Hepatocyte (in vitro differentiated cells): ENCODE measurements at regions not wholly inside any gene's neighbourhood (a gene's known extent, or its start where the extent isn't known, plus 50 kb on each side); places are given as distances from the start of the nearest gene placed in this dataset.

Experiments used
- DNase-seq: peaks from one replicate; pipeline ENCODE4 v3.0.0-alpha.2; 2016; ENCODE audit warnings: low spot score
- H2AFZ ChIP-seq: fragments of 200-600 bp; sonication (generic); 2 replicates; pipeline ENCODE4 v1.6.0; 2016; ENCODE audit warnings: antibody characterized with exemption, mild to moderate bottlenecking
- H3K27ac ChIP-seq: fragments of 200-600 bp; sonication (generic); 2 replicates; pipeline ENCODE4 v1.5.1; 2016; ENCODE audit warnings: mild to moderate bottlenecking
- H3K27me3 ChIP-seq: fragments of 200-600 bp; sonication (generic); 2 replicates; pipeline ENCODE4 v1.6.1; 2016
- H3K36me3 ChIP-seq: fragments of 200-600 bp; sonication (generic); replicated peaks from 2 replicates; pipeline ENCODE4 v1.5.1; 2016; ENCODE audit warnings: low read depth; ENCODE audit not compliant: insufficient read depth
- H3K4me1 ChIP-seq: fragments of 200-600 bp; sonication (generic); 2 replicates; pipeline ENCODE4 v1.5.1; 2016; ENCODE audit warnings: mild to moderate bottlenecking, moderate library complexity; ENCODE audit not compliant: insufficient read depth
- H3K4me2 ChIP-seq: fragments of 200-600 bp; sonication (generic); 2 replicates; pipeline ENCODE4 v1.6.0; 2016
- H3K4me3 ChIP-seq: fragments of 200-600 bp; sonication (generic); 2 replicates; pipeline ENCODE4 v1.5.1; 2016; ENCODE audit warnings: mild to moderate bottlenecking
- H3K79me2 ChIP-seq: fragments of 200-600 bp; sonication (generic); 2 replicates; pipeline ENCODE4 v1.6.0; 2017; ENCODE audit warnings: mild to moderate bottlenecking
- H3K9me2 ChIP-seq: fragments of 200-600 bp; sonication (generic); replicated peaks from 2 replicates; pipeline ENCODE4 v1.6.0; 2017; ENCODE audit warnings: mild to moderate bottlenecking; ENCODE audit not compliant: insufficient read depth
- H3K9me3 ChIP-seq: fragments of 200-600 bp; sonication (generic); 2 replicates; pipeline ENCODE4 v1.5.1; 2016; ENCODE audit warnings: low read depth, mild to moderate bottlenecking
- H4K20me1 ChIP-seq: fragments of 200-600 bp; sonication (generic); 2 replicates; pipeline ENCODE4 v1.6.0; 2016; ENCODE audit warnings: mild to moderate bottlenecking; ENCODE audit not compliant: insufficient read depth, poor library complexity, severe bottlenecking
- CTCF ChIP-seq: fragments of 200-600 bp; sonication (generic); IDR thresholded peaks from 2 replicates; pipeline ENCODE4 v1.5.1; 2016; ENCODE audit warnings: antibody characterized with exemption, mild to moderate bottlenecking; ENCODE audit not compliant: poor library complexity
- EZH2 ChIP-seq: fragments of 200-600 bp; sonication (generic); IDR thresholded peaks from 2 replicates; pipeline ENCODE4 v1.6.1; 2016; ENCODE audit warnings: antibody characterized with exemption, mild to moderate bottlenecking, borderline replicate concordance
- EZH2phosphoT487 ChIP-seq: fragments of 200-600 bp; sonication (generic); IDR thresholded peaks from one replicate; pipeline ENCODE4 v1.6.1; 2018; ENCODE audit warnings: antibody characterized with exemption, mild to moderate bottlenecking, low read depth, moderate library complexity; ENCODE audit not compliant: unreplicated experiment, severe bottlenecking
- WGBS: methylation state at CpG from one replicate; pipeline ENCODE4 v1.1.6; 2016; ENCODE audit warnings: low lambda C conversion rate; ENCODE audit errors: missing lambda C conversion rate; 5-methylcytosine and 5-hydroxymethylcytosine counted together

GRCh38 chr19:23520441-23520840, 125.2 kb upstream of the ZNF91 start:
- WGBS = 79% methylated on average over 2 of the region's 2 CpGs
- Histone ChIP-seq H3K27ac (no peak overlapping the region), H3K4me3 (no peak overlapping the region), H3K27me3 (no peaks in the 10 kb centered on the region), H3K9me3 (no peaks in the 10 kb centered on the region), H2AFZ (no peak overlapping the region), H3K4me2 (no peak overlapping the region), H3K79me2 (no peaks in the 10 kb centered on the region), H4K20me1 (no peaks in the 10 kb centered on the region), H3K36me3 (no peaks in the 10 kb centered on the region), H3K4me1 (no peaks in the 10 kb centered on the region), H3K9me2 (no peaks in the 10 kb centered on the region)
- TF ChIP-seq CTCF = no peak
- TF ChIP-seq EZH2phosphoT487 = no peak
- TF ChIP-seq EZH2 = no peak
- no peak for DNase-seq

GRCh38 chr19:23519031-23519430, 123.8 kb upstream of the ZNF91 start:
- H2AFZ ChIP-seq = no peak overlapping the region
- H3K27me3 ChIP-seq = no peaks in the 10 kb centered on the region
- DNase-seq = no peak
- TF ChIP-seq EZH2phosphoT487 = no peak
- TF ChIP-seq CTCF = no peak
- no peak for TF ChIP-seq EZH2
- H3K9me2 ChIP-seq = no peaks in the 10 kb centered on the region
- H3K79me2 ChIP-seq = no peaks in the 10 kb centered on the region
- no peaks in the 10 kb centered on the region for H4K20me1 ChIP-seq
- H3K4me2 ChIP-seq = no peak overlapping the region
- H3K9me3 ChIP-seq = no peaks in the 10 kb centered on the region
- 52% methylated on average over 1 of the region's 1 CpG for WGBS
- no peak overlapping the region for H3K27ac ChIP-seq
- no peaks in the 10 kb centered on the region for H3K36me3 ChIP-seq
- H3K4me1 ChIP-seq = no peaks in the 10 kb centered on the region
- H3K4me3 ChIP-seq = no peak overlapping the region

GRCh38 chr19:23516266-23516665, 121.0 kb upstream of the ZNF91 start:
- Histone ChIP-seq H3K9me3 (no peaks in the 10 kb centered on the region), H3K27me3 (no peaks in the 10 kb centered on the region), H4K20me1 (no peaks in the 10 kb centered on the region), H3K4me2 (no peak overlapping the region), H3K4me1 (no peaks in the 10 kb centered on the region), H3K27ac (no peak overlapping the region), H3K4me3 (no peak overlapping the region), H3K79me2 (no peaks in the 10 kb centered on the region), H3K9me2 (no peaks in the 10 kb centered on the region), H2AFZ (no peak overlapping the region), H3K36me3 (no peaks in the 10 kb centered on the region)
- WGBS = 79% methylated on average over 2 of the region's 2 CpGs
- TF ChIP-seq CTCF = no peak
- TF ChIP-seq EZH2phosphoT487 = no peak
- no peak for TF ChIP-seq EZH2
- no peak for DNase-seq

GRCh38 chr19:23515551-23515950, 120.3 kb upstream of the ZNF91 start:
- Histone ChIP-seq H2AFZ (no peak overlapping the region), H4K20me1 (no peaks in the 10 kb centered on the region), H3K9me3 (no peaks in the 10 kb centered on the region), H3K4me3 (no peak overlapping the region), H3K4me2 (no peak overlapping the region), H3K79me2 (no peaks in the 10 kb centered on the region), H3K27ac (no peak overlapping the region), H3K36me3 (no peaks in the 10 kb centered on the region), H3K27me3 (no peaks in the 10 kb centered on the region), H3K9me2 (no peaks in the 10 kb centered on the region), H3K4me1 (no peaks in the 10 kb centered on the region)
- TF ChIP-seq EZH2phosphoT487 (no peak), CTCF (no peak), EZH2 (no peak)
- no peak for DNase-seq
- 80% methylated on average over 1 of the region's 1 CpG for WGBS
